H1 (cell line): ENCODE measurements at regions not wholly inside any gene's neighbourhood (a gene's known extent, or its start where the extent isn't known, plus 50 kb on each side); places are given as distances from the start of the nearest gene placed in this dataset.

Source experiments
- GTF2F1 ChIP-seq: IDR thresholded peaks from 2 replicates; pipeline ENCODE4 v1.6.1; 2012; ENCODE audit warnings: low read depth, low read length, improper control_type of control experiment, borderline replicate concordance
- POLR2A ChIP-seq, 2 experiments: IDR thresholded peaks; 1 replicate in 1 of 2; 2 replicates in 1 of 2; pipeline ENCODE4 v1.6.1; 2011; ENCODE audit warnings: low read depth in 2 of 2, low read length in 2 of 2, mild to moderate bottlenecking in 2 of 2; ENCODE audit errors: control extremely low read depth in 1 of 2
- TF ChIP-seq, protein P1 (sequence below): IDR thresholded peaks from 2 replicates; pipeline ENCODE4 v1.6.1; 2012; ENCODE audit warnings: low read length, inconsistent platforms

DNA sequence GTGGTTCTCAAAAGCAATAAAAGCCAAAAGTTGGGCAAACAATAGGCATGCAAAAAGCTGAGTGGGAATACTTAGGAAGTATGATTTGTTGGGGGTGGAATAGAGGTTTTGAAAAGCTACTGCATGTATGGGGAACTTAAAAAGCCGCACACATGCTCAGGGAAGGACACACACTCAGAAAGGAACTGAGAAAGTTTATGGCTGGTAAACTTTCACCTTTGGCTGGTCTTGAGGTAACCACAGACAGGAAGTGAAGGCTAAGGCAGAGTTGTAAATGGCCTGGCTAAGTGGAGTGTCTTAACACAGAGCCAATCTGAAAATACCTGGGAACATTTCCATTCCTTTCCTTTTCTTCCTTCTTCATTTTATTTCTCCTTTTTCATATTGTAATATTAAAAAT is 134.5 kb upstream of the EXOC2 start (continued):
- TF ChIP-seq, protein P1, sequence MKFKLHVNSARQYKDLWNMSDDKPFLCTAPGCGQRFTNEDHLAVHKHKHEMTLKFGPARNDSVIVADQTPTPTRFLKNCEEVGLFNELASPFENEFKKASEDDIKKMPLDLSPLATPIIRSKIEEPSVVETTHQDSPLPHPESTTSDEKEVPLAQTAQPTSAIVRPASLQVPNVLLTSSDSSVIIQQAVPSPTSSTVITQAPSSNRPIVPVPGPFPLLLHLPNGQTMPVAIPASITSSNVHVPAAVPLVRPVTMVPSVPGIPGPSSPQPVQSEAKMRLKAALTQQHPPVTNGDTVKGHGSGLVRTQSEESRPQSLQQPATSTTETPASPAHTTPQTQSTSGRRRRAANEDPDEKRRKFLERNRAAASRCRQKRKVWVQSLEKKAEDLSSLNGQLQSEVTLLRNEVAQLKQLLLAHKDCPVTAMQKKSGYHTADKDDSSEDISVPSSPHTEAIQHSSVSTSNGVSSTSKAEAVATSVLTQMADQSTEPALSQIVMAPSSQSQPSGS = no peak
- TF ChIP-seq POLR2A (IDR thresholded peaks at IDR 0.05; ENCODE audit: control extremely low read depth in 1 of 2, low read depth in 2 of 2, low read length in 2 of 2) (no peak), GTF2F1 (no peak)
